ENCODE measurements at regions not wholly inside any gene's neighbourhood (a gene's known extent, or its start where the extent isn't known, plus 50 kb on each side); places are given as distances from the start of the nearest gene placed in this dataset.

DNA sequence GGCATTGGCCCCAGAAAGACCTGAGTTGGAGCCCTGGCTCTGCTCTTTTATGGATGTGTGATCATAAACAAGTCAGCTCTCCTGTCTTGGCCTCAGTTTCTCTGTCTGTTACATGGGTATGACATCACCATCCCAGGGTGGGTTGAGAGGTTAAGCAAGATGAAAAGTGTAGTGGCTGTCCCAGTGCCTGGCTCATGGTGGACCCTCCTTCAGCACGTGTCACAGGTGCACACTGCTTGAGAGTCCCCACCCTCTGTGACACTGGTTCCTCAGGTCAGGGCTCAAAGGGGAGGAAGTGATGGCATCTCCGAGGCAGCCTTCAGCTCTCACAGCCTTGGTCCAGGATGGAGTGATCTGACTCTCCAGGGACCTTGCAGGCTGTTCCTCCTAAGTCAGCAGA lies 218.4 kb downstream of the HAPSTR1 start:
- TF ChIP-seq EZH2 (IDR thresholded peaks at IDR 0.05; ENCODE audit: insufficient read depth, low read length): no peak
- TF ChIP-seq, protein P1, sequence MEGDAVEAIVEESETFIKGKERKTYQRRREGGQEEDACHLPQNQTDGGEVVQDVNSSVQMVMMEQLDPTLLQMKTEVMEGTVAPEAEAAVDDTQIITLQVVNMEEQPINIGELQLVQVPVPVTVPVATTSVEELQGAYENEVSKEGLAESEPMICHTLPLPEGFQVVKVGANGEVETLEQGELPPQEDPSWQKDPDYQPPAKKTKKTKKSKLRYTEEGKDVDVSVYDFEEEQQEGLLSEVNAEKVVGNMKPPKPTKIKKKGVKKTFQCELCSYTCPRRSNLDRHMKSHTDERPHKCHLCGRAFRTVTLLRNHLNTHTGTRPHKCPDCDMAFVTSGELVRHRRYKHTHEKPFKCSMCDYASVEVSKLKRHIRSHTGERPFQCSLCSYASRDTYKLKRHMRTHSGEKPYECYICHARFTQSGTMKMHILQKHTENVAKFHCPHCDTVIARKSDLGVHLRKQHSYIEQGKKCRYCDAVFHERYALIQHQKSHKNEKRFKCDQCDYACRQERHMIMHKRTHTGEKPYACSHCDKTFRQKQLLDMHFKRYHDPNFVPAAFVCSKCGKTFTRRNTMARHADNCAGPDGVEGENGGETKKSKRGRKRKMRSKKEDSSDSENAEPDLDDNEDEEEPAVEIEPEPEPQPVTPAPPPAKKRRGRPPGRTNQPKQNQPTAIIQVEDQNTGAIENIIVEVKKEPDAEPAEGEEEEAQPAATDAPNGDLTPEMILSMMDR (IDR thresholded peaks at IDR 0.05; ENCODE audit: insufficient read depth, low read depth, low read length): no peak
- no peak overlapping the region for H3K4me3 Mint-ChIP-seq (ENCODE audit: unreplicated experiment)
- Histone ChIP-seq H3K9me3 (ENCODE audit: insufficient read depth, low read depth, low read length) (no peaks in the 10 kb centered on the region), H4K20me1 (ENCODE audit: insufficient read depth, low read length) (no peaks in the 10 kb centered on the region), H2AFZ (ENCODE audit: low read depth, low read length) (no peak overlapping the region), H3K79me2 (ENCODE audit: insufficient read depth, low read length) (no peaks in the 10 kb centered on the region), H3K9ac (ENCODE audit: low read length) (no peak overlapping the region), H3K4me3 (ENCODE audit: insufficient read depth, low read depth, low read length) (no peak overlapping the region), H3K36me3 (ENCODE audit: insufficient read depth, low read length) (no peaks in the 10 kb centered on the region), H3K27me3 (ENCODE audit: insufficient read depth, low read length) (no peaks in the 10 kb centered on the region), H3K4me2 (ENCODE audit: low read length) (no peak overlapping the region), H3K4me1 (ENCODE audit: insufficient read depth, low read length) (no peaks in the 10 kb centered on the region), H3K27ac (ENCODE audit: low read depth, low read length) (no peak overlapping the region)
- H3K27ac Mint-ChIP-seq (ENCODE audit: unreplicated experiment): no peak overlapping the region
- FAIRE-seq: no peak
- H3K4me1 Mint-ChIP-seq (ENCODE audit: low read depth, unreplicated experiment): peaks cover 3% of the 10 kb centered on the region
- no peaks in the 10 kb centered on the region for H3K36me3 Mint-ChIP-seq (ENCODE audit: low read depth, unreplicated experiment)
- peaks cover 21% of the 10 kb centered on the region for H3K27me3 Mint-ChIP-seq (ENCODE audit: low read depth, unreplicated experiment)
- no peak for DNase-seq (ENCODE audit: low read depth)
- H3K9me3 Mint-ChIP-seq (ENCODE audit: unreplicated experiment): no peaks in the 10 kb centered on the region

DNA sequence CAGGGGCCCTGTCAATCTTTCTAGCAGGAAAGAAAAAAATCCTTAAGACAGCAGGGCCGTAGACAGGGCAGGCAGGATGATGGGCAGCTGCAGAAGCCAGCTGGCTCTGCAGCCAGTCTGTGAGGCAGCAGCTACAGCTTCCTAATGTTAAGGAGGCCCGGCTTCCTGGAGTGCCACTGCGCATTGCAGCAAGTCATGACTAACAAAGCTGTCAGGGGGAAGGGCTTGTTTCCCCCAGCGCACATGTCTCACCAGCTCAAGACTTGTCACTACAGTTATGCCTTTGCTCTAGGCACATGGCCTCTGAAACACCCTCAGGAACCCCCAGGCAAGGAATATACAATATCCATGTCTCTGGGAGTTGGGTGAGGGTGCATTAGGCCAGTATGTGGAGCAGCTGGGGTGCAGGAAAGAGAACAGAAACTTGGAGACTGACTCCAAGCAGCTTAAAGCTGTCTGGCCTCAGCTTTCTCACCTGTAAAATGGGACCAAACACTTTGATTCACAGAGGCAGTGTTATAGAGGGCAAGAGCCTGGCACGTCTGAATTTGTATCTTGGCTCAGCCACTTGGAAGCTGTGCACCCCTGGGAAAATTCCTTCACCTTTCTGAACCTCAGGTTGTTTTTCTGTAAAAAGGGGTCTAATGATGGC lies 220.0 kb downstream of the HAPSTR1 start:
- no peak for DNase-seq (ENCODE audit: low read depth)
- Histone ChIP-seq H3K9ac (ENCODE audit: low read length) (no peak overlapping the region), H3K4me3 (ENCODE audit: insufficient read depth, low read depth, low read length) (no peak overlapping the region), H3K27me3 (ENCODE audit: insufficient read depth, low read length) (no peaks in the 10 kb centered on the region), H3K27ac (ENCODE audit: low read depth, low read length) (no peak overlapping the region), H2AFZ (ENCODE audit: low read depth, low read length) (no peak overlapping the region), H3K79me2 (ENCODE audit: insufficient read depth, low read length) (no peaks in the 10 kb centered on the region), H3K4me1 (ENCODE audit: insufficient read depth, low read length) (no peaks in the 10 kb centered on the region), H3K36me3 (ENCODE audit: insufficient read depth, low read length) (no peaks in the 10 kb centered on the region), H4K20me1 (ENCODE audit: insufficient read depth, low read length) (no peaks in the 10 kb centered on the region), H3K9me3 (ENCODE audit: insufficient read depth, low read depth, low read length) (peaks cover 2% of the 10 kb centered on the region), H3K4me2 (ENCODE audit: low read length) (no peak overlapping the region)
- Mint-ChIP-seq H3K4me1 (ENCODE audit: low read depth, unreplicated experiment) (peaks cover 3% of the 10 kb centered on the region), H3K4me3 (ENCODE audit: unreplicated experiment) (no peak overlapping the region), H3K36me3 (ENCODE audit: low read depth, unreplicated experiment) (no peaks in the 10 kb centered on the region), H3K9me3 (ENCODE audit: unreplicated experiment) (peaks cover 3% of the 10 kb centered on the region), H3K27ac (ENCODE audit: unreplicated experiment) (no peak overlapping the region), H3K27me3 (ENCODE audit: low read depth, unreplicated experiment) (peaks cover 14% of the 10 kb centered on the region)
- TF ChIP-seq, protein P1 (IDR thresholded peaks at IDR 0.05; ENCODE audit: insufficient read depth, low read depth, low read length): no peak
- TF ChIP-seq EZH2 (IDR thresholded peaks at IDR 0.05; ENCODE audit: insufficient read depth, low read length): no peak
- FAIRE-seq: no peak

DNA sequence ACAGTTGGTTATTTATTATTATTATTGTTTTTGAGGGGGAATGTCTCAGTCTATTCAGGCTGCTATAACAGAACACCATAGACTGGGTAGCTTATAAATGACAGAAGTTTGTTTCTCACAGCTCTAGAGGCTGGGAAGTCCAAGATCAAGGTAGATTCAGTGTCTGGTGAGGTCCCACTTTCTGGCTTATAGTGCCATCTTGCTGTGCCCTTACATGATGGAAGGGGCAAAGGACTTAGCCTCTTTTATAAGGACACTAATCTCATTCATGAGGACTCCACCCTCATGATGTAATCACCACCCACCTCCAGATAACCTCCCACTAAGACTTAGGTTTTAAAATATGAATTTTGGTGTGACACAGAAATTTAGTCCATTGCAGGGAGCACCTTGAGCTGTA lies 224.6 kb downstream of the HAPSTR1 start:
- Mint-ChIP-seq H3K4me1 (ENCODE audit: low read depth, unreplicated experiment) (peaks cover under 1% of the 10 kb centered on the region), H3K9me3 (ENCODE audit: unreplicated experiment) (peaks cover 4% of the 10 kb centered on the region), H3K36me3 (ENCODE audit: low read depth, unreplicated experiment) (no peaks in the 10 kb centered on the region), H3K27me3 (ENCODE audit: low read depth, unreplicated experiment) (no peaks in the 10 kb centered on the region), H3K4me3 (ENCODE audit: unreplicated experiment) (no peak overlapping the region), H3K27ac (ENCODE audit: unreplicated experiment) (no peak overlapping the region)
- no peak overlapping the region for H2AFZ ChIP-seq (ENCODE audit: low read depth, low read length)
- no peaks in the 10 kb centered on the region for H3K27me3 ChIP-seq (ENCODE audit: insufficient read depth, low read length)
- no peak for TF ChIP-seq EZH2 (IDR thresholded peaks at IDR 0.05; ENCODE audit: insufficient read depth, low read length)
- TF ChIP-seq, protein P1 (IDR thresholded peaks at IDR 0.05; ENCODE audit: insufficient read depth, low read depth, low read length): no peak
- H3K79me2 ChIP-seq (ENCODE audit: insufficient read depth, low read length): no peaks in the 10 kb centered on the region
- H3K4me2 ChIP-seq (ENCODE audit: low read length): no peak overlapping the region
- H3K4me3 ChIP-seq (ENCODE audit: insufficient read depth, low read depth, low read length): no peak overlapping the region
- H3K27ac ChIP-seq (ENCODE audit: low read depth, low read length): no peak overlapping the region
- no peaks in the 10 kb centered on the region for H3K36me3 ChIP-seq (ENCODE audit: insufficient read depth, low read length)
- H4K20me1 ChIP-seq (ENCODE audit: insufficient read depth, low read length): no peaks in the 10 kb centered on the region
- H3K9me3 ChIP-seq (ENCODE audit: insufficient read depth, low read depth, low read length): peaks cover 3% of the 10 kb centered on the region
- DNase-seq (ENCODE audit: low read depth) (no peak), FAIRE-seq (no peak)
- no peaks in the 10 kb centered on the region for H3K4me1 ChIP-seq (ENCODE audit: insufficient read depth, low read length)
- no peak overlapping the region for H3K9ac ChIP-seq (ENCODE audit: low read length)
